ENCODE measurements at regions not wholly inside any gene's neighbourhood (a gene's known extent, or its start where the extent isn't known, plus 50 kb on each side); places are given as distances from the start of the nearest gene placed in this dataset.
"Not testable (repeated sequence)": the region's sequence is repeated elsewhere in the genome, so short reads cannot be mapped to it uniquely, and the experiment has no call there.

DNA sequence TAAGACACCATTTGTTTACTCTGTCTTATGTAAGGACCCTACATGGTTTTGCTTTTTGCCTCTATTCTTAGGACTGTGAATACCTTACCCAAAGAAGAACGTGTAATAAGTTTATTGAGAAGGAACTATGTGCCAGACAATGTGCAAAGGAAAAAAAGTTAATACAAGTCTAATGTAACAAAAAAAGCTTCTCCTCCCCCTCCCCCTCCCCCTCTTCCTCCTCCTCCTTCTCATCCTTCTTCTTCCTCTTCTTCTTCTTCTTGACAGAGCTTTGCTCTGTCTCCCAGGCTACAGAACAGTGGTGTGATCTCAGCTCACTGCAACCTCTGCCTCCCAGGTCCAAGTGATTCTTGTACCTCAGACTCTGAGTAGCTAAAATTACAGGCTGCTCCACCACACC, 50.9 kb upstream of the MITF start:
- no peak for DNase-seq (ENCODE audit: low spot score)

DNA sequence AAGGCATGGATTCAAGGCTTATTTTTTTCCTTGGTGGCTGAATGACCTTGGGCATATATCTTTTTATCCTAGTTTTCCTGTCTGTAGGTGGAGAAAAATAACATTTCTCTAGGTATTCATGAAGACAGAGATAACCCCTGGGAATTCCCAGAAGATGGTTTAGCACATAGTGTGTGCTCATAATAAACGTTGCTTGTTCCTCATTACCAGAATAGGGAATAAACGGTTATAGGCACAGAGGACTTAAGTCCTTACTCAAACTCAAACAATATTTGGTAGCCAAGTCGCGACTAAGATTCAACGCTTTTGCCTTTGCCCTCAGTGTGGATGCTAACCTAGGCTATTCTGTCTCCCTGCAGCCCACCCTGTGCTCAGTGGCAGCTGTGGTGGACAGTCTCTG, 51.6 kb upstream of the MITF start:
- DNase-seq (ENCODE audit: low spot score) = no peak

DNA sequence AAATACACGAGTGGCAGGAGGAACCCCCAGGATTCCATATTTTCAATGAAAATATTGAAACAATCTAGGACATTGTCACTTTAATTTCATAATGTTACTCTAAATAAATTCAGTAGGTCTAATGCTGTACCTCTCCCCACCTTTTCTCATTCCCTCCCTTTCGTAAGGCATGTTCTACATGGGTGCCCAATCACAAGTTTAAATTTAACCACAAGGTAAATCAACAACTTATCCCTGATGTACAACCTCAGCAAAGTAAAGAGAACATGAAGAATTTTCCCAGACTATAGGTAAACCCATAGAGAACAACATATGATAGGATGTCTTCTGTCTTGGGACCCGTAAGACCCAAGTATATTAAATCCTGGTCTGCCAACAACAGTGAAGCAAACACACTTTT, 53.2 kb upstream of the MITF start:
- no peak for DNase-seq (ENCODE audit: low spot score)

DNA sequence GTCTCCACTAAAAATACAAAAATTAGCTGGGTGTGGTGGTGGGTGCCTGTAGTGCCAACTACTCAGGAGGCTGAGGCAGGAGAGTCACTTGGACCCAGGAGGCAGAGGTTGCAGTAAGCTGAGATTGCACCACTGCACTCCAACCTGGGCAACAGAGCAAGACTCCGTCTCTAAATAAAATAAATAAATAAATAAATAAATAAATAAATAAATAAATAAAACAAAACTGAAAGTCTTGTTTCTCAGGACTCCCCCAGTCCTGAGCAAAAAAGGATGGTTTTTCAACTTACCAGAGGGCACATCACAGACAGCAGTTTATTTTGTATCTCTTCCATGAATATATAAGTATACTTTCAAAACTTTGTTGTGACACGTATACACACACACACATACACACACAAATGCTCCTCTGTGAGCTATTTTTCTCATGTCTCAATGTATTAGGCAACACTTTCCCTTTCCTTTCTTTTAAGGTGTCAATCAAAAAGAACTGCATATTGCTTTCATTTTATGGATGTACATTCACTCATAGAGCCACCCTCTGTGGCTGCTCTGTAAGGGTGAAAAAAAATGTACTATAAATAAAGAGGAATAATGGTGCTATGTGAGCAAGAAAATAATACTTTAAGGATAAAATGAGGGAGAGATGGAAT, 54.8 kb upstream of the MITF start:
- no peak for DNase-seq (ENCODE audit: low spot score)

DNA sequence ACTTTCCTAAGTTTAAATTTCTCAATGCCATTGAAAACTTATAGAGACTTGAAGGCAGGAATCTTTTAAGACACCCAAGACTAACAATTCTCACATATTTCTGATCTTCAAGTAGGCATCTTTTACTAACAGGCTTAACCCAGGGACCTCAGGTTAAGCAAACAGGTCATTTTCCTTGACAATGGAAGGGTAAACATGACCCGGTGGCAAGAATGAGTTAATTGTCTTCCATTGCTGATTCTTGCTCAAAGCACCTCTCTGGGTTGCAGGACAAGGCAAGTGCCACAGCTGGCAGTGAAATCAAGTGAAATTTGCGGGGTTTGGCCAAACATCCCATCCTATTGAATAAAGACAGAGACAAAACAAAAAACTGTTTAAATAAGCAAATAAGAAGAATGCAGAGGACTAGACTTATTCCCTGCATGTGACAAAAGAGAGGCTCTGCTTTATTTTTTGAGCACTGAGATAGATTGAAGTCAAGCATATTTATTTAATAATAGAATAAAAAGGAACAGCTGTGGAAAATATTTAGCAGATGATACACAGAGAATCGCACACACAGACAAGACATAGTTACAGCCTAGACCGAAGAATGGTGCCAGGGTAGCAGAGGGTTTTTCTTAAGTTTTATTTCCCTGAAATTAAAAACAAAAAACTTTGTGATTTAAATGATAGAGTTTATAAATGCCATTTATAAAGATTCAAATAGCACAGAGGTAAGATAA, 56.0 kb upstream of the MITF start:
- DNase-seq (ENCODE audit: low spot score) = peak; percentile 33

DNA sequence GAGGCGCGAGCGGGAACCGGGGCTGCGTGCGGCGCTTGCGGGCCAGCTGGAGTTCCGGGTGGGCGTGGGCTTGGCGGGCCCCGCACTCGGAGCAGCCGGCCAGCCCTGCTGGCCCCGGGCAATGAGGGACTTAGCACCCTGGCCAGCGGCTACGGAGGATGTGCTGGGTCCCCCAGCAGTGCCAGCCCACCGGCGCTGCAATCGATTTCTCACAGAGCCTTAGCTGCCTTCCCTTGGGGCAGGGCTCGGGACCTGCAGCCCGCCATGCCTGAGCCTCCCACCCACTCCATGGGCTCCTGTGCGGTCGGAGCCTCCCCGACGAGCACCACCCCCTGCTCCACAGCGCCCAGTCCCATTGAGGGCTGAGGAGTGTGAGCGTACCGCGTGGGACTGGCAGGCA, 61.8 kb upstream of the MITF start:
- not testable (repeated sequence) for DNase-seq (ENCODE audit: low spot score)

DNA sequence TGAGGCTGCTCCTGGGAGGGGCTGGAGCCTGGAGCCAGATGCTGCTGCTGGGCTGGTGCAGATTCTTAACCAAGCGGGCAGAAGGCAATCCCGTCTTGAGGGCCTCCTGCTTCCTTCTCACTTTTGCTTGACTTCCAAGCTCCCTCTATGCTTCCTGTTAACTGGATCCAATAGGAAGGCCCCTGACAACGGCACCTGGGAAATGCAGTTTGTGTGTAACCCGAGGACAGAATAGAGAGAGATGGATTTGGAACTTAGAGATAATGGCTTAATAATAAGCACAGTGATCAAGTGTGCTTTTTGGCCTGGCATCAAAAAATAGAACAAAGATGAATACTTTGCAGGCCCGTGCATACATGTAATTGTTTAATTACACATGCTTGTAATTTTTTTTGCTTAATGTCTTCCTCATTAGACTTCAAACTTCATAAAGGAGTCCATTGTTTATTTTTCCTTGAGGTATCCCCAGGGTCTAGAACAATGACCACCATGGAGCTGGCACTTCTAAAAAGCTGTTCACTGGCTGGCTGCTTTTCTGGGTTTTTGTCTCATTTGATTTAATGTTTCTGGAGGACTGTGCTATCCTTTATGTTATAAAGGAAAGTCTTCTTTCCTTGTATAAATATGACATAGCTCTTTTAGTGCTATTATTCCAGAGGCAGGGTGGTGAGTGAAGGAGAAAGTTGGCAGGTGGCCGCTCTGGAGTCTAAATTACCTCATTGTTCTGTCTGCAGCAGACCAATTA, 63.3 kb upstream of the MITF start:
- DNase-seq (ENCODE audit: low spot score) = no peak

DNA sequence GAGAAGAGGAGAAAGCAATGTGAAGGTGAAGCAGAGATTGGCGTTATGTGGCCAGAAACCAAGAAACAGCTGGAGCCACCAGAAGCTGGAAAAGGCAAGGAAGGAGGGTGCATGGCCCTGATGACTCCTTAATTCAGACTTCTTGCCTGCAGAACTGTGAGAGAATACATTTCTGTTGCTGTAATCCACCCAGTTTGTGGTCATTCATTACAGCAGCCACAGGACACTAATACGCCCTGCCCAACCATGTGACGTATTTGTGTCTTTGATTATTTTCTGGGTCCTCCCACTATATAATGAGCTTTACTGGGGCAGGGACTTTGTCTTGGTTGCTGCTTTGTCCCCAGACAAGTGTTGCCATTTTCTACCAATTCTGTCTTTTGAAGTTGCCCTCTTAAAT, 64.5 kb upstream of the MITF start:
- DNase-seq (ENCODE audit: low spot score) = no peak

DNA sequence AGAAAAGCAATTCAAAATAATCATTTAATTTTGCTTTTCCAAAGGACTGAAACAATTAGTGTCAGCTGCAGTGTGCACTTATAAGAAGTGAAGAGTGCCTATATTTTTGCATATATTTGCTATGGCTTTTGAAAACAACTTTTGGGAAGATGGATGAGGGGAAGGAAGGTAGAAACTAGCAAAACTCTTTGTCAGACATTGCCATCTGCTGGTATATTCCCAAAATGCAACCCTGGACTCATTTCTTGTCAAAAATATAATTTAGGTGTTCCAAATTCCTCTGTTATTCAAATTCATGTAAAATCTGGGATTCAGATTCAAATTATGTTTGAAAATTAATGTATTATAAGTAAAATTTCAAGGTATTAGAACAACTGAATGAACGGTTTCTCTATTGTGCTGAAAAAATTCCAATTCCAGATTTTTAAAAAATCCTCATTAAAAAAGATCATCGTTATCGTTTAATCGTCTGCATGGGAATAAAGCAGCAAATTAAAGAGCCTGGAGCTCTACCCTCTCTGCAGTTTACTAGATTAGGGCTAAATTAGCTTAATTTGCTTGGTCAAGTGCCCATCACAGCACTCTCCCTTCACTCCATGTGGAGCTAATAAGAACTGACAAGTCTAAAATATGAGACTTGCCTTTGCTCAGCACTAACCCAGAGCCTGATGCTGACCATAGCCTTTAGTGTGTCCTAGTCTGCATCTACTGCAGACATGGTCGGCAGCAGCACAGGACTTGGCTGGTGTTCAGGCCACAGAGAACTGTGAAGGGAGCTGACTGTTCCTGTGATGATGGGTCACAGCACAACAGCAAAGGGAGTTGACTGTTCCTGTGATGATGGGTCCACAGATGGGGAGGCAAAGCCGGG, 67.9 kb upstream of the MITF start:
- DNase-seq (ENCODE audit: low spot score) = peak; percentile 41

DNA sequence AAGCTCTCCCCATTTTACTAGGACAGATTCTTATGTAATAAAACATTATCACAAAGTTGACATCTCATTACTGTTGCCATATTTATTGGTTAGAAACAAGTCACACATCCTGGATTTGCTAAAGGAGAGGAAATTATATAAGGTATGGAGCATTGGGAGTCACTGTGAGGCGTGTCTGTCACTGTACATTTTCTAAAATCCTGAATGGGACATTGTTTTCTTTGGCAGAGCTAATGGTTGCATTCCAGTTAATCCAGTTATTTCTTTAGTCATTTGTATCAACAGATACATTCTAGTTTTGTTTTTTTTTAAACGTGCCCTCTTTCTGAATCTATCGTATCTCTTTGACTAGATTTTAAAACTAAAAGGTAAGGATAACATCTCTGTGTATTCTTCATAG, 70.2 kb upstream of the MITF start:
- DNase-seq (ENCODE audit: low spot score) = no peak

DNA sequence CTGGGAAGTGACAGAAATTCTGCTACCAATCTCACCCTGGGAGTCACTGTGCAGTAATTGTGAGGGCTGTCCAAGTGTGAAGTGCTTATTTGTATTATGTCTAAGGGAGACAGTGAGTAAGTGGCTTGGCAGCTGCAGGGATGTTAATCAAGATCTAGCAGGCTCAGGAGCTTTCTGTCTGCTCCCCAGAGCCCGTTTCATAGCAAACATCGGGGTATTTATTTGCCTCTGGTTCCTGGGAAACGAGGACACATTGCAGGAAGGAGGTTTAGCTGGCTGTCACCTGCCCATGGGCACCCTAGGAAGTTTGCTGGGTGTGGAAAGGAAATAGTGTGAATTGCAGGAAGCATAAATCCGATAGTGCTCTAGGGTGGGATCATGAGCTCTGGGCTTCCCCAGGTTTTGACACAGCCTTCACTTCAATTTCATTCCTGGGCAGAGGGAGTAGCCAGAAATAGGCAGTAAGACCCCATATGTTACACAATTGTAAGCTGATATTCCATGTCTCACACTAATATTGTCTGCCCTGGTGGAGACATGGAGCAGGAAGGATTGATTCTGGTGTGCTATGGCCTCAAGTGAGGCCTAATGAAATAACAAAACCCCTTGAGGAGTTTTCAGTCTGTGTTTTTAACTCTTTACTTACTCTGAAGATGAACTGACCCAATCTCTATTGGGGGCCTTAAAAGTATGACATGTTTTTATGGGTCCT, 74.1 kb upstream of the MITF start:
- DNase-seq (ENCODE audit: low spot score) = no peak

DNA sequence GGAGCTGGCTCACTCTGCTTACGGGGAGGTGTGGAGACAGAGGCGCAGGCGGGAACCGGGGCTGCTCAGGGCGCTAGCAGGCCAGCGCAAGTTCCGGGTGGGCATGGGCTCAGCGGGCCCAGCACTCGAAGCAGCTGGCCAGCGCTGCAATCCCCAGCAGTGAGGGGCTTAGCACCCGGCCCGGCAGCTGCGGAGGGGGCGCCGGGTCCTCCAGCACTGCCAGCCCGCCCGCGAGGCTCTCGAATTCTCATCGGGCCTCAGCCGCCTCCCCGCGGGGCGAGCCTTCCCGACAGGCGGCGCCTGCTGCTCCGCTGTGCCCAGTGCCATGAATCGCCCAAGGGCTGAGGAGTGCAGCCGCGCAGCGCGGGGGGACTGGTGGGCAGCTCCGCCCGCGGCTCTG, 78.6 kb upstream of the MITF start:
- no peak for DNase-seq (ENCODE audit: low spot score)

DNA sequence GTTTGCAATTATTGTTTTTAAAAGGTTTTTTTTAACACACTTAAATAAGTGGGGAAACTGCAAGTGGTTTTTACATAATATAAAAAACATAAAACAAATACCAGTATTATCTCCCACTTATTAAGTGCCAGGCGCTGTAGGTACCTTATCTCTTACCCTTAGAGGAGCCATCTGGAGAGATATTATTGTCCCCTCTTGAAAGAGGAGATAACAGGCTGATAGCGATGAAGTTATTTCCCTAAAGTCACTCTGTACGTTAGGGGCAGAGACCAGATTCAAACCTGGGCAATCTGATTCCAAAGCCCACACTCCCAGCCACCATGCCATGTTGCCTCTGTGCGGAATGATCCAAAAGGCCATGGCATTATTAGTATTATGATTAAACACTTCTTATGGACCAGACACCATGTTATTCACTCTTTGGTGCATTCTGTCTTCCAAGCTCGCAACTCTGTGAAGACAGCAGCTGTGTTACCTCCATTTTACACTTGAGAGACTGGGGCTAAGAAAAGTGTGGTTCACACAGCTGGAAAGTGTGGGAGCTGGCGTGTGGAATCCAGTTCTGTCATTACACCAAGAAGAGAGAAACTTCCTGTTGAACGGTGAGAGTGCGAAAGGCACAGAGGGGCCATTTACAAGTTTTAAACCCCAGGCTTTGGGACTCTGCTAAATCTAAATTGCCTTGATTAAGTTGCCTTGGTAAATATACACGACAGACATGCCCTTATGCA, 79.9 kb upstream of the MITF start:
- no peak for DNase-seq (ENCODE audit: low spot score)

DNA sequence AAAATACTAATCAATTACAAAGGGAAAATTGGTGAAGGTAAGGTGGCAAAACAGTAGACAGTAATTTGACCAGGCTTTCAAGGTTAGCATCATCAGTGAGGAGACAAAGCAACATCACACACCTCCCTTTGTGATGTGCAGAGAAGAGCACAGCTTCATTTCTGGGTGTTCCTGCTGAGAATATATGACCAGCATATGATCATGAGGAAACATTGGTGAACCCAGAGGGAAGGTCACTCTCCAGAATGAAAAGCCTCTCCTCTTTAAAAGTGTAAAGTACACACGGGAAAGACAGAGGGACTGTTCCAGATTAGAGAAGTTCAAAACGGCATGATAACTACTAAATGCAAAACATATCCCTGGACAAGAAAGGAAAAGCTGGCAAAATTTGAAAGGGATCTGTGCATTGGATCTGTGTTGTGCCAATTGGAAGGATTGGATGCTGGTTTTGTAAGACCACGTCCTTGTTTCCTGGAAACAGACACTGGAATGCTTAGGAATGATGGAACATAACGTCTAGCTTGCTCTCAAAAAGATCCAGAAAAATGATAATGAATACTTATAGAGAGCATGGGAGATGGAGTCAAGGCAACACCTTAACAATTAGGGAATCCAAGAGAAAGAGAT, 80.6 kb upstream of the MITF start:
- DNase-seq (ENCODE audit: low spot score) = no peak

DNA sequence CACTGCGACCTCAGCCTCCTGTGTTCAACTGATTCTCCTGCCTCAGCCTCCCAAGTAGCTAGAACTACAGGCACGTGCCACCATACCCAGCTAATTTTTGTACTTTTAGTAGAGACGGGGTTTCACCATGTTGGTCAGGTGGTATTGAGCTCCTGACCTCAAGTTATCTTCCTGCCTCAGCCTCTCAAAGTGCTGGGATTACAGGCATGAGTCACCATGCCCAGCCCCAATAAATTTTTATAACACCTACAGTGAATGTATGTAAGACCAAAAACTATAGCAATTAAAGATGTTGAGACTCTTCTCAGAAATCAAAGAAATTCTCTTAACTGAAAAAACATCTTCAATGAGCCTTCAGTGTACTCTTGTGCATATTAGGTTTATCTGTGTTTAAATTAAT, 82.2 kb upstream of the MITF start:
- not testable (repeated sequence) for DNase-seq (ENCODE audit: low spot score)

DNA sequence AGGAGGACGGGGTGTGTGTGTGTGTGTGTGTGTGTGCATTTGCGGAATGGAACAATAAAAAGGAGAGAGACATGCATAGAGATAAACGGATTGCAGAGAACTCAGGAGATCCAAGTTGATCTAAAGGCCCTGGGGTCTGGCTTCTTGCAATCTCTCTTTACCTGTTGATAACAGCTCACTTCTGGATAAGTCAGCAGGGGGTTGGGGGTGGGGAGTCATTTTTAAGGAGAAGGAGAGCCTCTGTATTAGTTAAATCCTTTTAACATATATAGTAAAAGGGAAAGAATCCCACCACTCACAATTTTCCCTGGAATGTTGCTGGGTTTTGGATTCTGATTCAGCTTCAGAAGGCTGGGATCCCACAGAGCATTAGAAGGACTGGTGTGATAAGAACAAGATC, 87.5 kb upstream of the MITF start:
- no peak for DNase-seq (ENCODE audit: low spot score)

DNA sequence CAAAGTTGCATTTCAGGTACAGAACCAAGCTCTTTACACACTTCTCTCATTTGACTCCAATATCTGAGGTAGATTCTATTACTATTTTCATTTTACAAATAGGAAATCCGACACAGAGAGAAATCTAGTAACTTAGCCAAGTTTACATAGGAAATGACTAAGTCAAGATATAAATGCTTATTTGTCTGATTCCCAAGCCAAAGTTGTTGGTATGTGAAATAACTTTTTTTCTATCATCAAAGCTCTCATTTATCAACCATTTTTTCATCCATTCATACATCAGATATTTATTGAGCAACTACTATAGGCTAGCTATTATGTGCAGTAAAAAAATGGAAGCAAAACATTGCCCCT, 89.2 kb upstream of the MITF start:
- no peak for DNase-seq (ENCODE audit: low spot score)

DNA sequence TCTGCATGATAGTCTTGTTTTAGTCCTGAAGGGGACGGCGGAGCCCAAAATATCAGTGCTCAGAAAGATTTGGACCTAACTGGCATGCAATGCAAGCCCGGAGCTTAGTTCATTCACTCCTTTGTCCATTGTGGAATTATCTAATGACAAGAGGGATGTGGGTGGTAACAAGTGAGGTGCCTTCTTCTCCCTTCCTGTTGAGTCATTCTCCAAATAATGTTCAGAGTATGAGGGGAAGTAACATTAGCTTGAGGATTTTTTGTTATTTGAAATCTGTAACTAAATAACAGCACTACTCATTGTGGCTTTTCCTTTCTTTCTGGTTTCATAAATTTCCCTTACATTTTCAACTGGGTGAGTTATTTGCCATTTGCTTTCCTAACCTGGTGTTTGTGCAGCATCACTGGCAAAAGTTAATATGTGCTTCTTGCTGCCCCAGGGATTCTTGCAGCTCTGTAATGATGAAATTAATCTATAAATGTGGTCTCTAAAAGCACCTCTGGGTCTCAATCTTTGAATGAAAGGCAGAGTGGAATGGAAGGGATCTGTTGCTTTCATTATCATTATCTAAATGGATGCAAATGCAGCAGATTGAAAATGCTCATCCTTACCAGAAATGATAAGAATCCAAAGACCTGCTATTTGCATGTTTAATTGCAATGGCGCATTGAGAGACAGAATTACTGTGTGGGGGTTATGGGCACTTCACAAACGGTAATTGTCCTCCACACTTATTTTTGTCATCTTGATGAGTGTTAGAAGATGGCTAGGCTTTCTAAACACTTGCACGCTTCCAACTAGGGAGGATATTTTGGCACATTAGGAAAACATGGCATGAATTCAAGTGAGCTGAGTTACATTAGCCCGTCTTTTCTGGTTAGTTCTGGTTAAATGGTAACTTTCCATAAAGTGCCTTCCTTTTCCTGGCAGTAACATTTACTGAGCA, 89.9 kb upstream of the MITF start:
- no peak for DNase-seq (ENCODE audit: low spot score)

DNA sequence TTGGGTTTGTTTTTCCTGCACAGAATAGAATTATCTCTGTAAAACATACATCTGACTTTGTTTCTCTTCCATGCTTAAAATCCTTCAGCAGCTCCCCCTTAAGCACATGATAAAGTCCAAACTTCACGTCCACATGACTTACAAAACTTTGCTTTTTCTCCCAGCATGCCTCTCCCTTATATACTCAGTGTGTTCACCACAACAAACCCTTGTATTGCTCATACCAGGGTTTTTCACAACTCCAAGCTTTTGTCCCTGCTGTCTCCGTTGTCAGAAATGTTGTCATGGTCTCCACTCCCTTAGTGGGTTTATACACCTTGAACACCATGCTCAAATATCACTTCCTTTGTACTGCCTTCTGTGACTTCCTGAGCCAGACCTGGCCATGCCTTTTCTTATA, 91.1 kb upstream of the MITF start:
- no peak for DNase-seq (ENCODE audit: low spot score)

Data from iPS-NIHi11 (cell line).